Stimulated activated CD4-positive, alpha-beta T cell treated with anti-CD3 and anti-CD28 coated beads, Interleukin-15, amount 100 ng/mL, for 48 hours (primary cell): ENCODE measurements at regions not wholly inside any gene's neighbourhood (a gene's known extent, or its start where the extent isn't known, plus 50 kb on each side); places are given as distances from the start of the nearest gene placed in this dataset.
"Not testable (repeated sequence)": the region's sequence is repeated elsewhere in the genome, so short reads cannot be mapped to it uniquely, and the experiment has no call there.

Source experiments
- DNase-seq, 2 donors: peaks; one replicate each; pipeline ENCODE4 v3.0.0-alpha.2; 2020; ENCODE audit warnings: low read depth in 2 of 2

DNA sequence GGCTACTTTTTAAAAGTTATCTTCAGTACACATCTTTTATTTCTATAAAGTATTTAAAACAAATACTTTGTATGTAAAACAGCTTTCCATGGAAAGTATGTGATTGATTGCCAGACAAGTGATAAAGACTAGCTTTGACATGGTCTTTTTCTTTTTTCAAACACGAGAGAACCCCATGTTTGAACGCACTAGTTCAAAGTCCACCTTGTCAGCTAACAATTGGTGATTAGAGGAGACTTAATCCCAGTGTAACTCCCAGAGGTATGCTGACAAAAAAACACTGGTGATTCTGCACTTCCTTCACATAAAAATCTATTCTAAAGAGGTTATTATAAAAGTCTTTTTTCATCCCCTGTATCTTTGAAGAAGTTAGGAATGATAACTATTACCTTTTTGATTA is 438.1 kb downstream of the GJA1 start:
- DNase-seq = no peak

DNA sequence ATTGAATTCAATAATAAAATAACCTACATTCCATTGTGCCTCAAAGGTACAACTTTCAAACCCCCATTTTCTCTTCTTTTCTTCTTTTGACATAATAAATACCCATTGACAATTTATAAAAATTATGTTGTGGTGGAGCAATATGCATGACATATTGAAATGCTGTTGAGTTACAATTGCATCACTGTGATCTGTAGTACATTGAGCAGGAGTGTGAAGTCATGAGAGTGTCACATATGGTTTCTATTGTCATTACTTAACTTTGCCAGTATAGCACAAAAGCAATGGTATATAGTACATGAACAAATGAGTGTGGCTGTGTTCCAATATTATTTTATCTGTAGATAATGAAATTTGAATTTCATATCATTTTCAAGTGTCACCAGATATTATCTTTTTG is 441.3 kb downstream of the GJA1 start:
- DNase-seq = no peak

- DNase-seq = no peak
These were observed 443.7 kb downstream of the GJA1 start for GRCh38 chr6:121879149-121879548.

DNA sequence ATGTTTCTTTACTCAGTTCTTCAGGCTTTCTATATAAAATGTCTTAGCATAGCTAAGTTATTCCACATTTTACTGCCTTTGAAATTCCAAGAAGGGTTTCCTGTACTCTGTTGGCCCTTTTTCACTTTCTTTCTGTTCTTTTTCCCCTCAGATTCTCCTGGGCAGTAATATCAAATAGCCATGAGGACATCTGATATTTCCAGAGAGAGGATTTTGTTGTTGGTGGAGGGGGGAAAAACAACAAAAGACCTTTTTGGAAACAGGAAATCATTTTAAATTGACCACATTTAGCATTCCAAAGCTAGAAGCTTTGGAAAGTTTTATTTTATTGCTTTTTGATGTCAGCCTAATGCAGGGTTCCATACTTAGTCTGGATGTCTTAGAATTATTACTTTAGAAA is 445.4 kb downstream of the GJA1 start:
- DNase-seq = no peak

DNA sequence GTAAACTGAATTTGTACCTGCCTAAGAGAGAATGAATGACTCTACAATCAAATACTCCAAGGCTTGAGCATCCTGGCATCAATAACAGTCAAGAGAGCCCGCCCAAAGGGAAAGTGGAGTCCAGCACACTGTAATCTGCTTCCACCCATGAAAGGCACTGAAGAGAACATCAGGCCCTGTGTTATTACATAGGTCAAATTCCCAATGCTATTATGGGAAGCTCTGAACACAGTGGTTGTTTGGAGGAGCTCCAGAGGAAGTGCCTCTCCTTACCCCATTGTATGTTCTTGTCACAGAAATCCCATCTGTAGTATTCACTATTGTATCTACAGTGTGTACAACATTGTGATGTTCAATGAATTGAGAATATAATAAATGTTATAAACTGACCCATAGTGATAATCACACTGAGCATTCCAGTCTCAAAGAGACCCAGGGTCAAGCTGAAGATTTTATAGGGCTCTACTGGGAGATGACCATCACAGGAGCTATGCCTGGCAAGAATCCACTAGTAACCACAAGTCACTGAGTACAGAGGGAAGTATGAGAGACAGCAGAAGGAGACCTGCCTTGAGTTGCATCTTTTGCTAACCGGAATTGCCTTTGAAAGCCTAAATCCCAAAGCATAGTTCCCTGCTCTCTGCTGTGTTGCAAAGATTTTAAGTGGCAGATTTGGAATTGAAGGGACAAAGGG is 446.7 kb downstream of the GJA1 start:
- DNase-seq = no peak

DNA sequence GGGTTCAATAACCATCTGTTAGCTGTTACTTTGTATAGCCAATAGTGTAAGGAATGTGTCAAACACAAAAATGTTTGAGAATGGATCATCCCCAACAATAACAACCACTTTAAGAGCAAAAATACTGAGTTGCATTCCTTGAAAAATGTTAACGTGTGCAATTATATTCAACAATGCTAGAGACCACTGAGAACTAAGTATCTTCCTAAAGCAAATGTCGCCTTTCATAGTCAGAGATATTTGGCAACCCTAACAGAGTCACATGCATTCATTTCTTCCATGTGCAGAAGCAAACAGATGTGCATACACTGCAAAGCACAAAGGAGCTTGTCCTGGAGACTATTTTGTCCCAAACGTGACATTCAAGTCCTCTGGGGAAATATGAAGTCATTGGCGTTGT is 448.6 kb downstream of the GJA1 start:
- DNase-seq = no peak

GRCh38 chr6:121884620-121885019 is 449.2 kb downstream of the GJA1 start:
- no peak for DNase-seq

- DNase-seq = no peak
These were observed 450.1 kb downstream of the GJA1 start for GRCh38 chr6:121885399-121886152.

GRCh38 chr6:121886223-121886830 is 450.9 kb downstream of the GJA1 start:
- no peak for DNase-seq

DNA sequence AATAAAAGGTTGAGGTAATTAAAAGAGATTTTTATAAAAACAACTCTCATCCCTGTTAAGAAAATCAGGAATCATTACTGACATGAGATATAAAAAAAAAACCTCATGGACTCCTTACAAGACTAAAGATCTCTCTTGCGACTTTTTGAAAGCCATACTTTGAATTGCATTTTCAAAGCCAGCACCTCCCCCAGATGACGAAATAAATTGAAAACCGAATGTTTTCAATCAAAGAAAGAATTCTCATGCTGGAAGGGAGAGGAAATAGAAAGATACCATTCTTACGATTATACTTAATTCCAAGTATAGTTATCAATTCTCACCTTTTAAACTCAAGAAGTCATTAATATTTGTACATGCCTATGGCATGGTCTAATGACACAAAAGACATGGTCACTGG is 452.3 kb downstream of the GJA1 start:
- DNase-seq = no peak

GRCh38 chr6:121890307-121890910 is 455.0 kb downstream of the GJA1 start:
- no peak for DNase-seq

DNA sequence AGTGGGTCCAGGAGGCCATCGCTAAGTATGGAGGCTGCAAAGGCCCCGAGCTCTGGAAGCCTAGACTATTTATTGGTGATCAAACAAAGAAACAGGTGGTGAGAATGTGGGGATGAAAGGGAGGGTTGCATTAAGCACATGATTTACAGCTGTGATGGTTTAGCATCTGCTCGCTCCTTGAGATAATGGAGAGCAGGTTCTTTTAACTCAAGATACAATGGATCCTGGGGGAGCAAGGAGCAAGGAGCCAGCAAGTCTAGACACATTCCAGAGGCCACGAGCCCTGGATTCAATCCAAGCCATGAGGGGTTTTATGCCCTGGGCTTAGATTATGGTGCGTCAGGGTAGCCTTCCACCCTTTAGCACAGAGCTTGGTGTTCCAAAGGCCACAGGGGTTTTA is 460.3 kb downstream of the GJA1 start:
- DNase-seq = not testable (repeated sequence)

GRCh38 chr6:121896363-121896762 is 460.9 kb downstream of the GJA1 start:
- no peak for DNase-seq

GRCh38 chr6:121896771-121897170 is 461.3 kb downstream of the GJA1 start:
- no peak for DNase-seq

GRCh38 chr6:121897337-121897760 is 461.9 kb downstream of the GJA1 start:
- no peak for DNase-seq

DNA sequence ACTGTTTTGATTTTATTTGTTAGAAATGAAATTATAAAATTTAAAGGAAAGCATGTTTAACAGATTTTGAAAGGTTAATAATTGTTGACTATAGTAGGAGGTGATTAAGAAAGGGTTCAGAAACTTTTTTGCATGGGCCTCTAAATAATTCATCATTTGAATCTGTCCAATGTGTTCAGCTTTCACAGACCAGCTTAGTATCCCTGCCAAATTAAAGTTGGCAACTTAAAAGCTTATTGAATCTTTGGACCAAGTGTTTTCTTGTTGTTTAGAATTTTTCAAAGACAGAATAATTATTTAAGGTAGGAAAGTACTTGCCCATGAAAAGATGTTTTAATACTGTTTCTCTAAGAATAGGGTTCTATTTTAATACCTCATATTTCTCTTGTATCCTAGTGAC is 466.0 kb downstream of the GJA1 start:
- no peak for DNase-seq

DNA sequence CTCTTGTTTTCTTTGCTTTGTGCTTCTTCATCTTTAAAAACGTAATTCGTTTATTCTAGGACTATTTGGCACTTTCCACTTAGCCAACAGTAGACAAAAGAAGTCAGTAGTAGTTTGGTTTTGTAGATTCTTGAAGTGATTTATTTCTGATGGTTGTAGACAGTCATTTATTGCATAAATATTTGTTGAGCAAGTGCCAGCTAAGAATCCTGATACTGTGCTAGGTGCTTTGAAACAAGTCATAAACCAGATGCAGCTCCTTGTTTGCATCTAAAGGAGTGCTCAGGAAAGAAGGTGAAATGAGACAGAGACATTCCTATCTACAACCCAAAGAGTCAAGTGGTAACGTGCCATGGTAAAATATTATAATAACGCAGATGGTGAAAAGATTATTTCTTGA is 469.1 kb downstream of the GJA1 start:
- no peak for DNase-seq

GRCh38 chr6:121912905-121913304 is 477.5 kb downstream of the GJA1 start:
- DNase-seq = no peak

- no peak for DNase-seq
These were observed 481.9 kb downstream of the GJA1 start for GRCh38 chr6:121917263-121917829.

DNA sequence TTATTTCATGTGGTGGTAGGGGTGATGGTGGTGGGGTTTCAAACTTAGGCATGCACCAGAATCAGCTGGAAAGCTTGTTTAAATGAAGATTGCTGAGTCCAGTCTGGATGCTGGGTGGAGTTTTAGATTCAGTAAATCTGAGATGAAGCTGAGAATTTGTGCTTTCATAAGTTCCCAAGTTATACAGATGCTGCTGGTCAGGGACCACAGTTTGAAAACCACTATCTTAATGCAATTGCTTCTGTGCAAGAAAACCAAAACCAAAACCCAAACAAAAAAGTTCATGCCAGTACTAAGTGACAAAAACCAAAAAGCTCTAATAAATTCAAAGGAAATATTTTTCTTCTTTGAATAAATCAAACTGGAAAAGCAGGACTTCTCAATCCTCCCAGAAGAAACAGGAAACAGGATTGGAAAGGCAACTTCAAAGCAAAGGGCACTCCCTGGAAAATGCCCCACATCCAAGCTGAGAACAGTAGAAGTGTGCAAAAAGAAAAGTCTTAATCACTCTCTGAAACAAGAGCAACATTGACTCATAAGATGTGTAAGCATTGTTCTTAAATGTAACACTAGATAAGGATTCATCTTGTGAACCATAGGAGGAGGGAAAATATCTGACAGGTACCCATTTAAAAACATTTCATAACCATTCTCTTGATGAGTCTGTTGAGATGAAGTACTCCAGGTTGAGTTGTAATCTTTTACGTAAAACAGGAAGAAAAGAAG is 481.5 kb upstream of the HSF2 start:
- DNase-seq = no peak

DNA sequence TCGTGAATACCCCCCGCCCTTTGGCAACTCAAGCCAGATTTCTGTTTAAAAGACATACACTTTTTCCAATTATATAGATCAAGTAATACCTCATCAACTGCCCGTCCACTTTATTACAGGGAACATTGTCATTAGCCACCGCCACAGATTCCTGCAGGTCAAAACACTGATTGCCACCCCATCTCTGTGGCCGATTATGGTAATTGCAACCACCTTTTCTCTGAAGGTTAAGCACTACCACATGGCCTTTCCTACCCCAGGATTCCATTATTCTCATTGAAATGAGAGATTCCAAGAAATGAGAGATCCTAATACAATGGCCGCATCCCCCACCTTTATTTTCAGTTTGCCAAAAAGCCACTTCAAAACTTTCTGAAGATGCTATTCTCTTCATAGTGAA is 478.8 kb upstream of the HSF2 start:
- DNase-seq = no peak

DNA sequence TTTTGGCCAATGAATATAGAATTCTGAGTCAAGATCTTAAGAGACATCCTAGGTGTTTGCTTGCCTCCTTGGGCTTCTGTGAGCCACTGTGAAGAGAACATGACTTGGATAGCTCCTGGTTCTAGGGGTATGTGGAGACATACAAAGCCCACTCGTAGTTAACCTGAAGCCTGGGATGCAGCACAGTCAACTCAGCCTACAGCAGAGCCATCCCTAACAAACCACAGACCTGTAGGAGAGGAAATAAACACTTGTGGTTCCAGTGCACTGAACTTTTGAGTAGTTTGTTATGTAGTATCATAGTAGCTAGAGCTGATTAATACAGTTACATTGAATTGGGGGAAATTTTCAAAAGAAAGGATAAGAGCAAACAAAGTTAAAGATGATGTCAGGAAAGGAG is 474.4 kb upstream of the HSF2 start:
- DNase-seq = no peak
